T-helper 22 cell (primary cell): ENCODE measurements at regions not wholly inside any gene's neighbourhood (a gene's known extent, or its start where the extent isn't known, plus 50 kb on each side); places are given as distances from the start of the nearest gene placed in this dataset.

ENCODE experiments used
- DNase-seq: peaks from one replicate; pipeline ENCODE4 v3.0.0-alpha.2; 2020; ENCODE audit warnings: low read depth

GRCh38 chr12:91922139-91922538 is 223.5 kb downstream of the BTG1 start:
- DNase-seq: no peak

GRCh38 chr12:91921555-91921954 is 224.1 kb downstream of the BTG1 start:
- DNase-seq: no peak

- DNase-seq: no peak
These were observed 224.9 kb downstream of the BTG1 start for GRCh38 chr12:91920741-91921140.

GRCh38 chr12:91920276-91920675 is 225.4 kb downstream of the BTG1 start:
- DNase-seq: no peak

- DNase-seq: no peak
These were observed 227.2 kb downstream of the BTG1 start for GRCh38 chr12:91918431-91918830.

GRCh38 chr12:91914701-91915100 is 230.9 kb downstream of the BTG1 start:
- DNase-seq: no peak

- no peak for DNase-seq
These were observed 232.0 kb downstream of the BTG1 start for GRCh38 chr12:91913651-91914050.

GRCh38 chr12:91913124-91913523 is 232.5 kb downstream of the BTG1 start:
- no peak for DNase-seq

- no peak for DNase-seq
These were observed 233.5 kb downstream of the BTG1 start for GRCh38 chr12:91912178-91912577.

GRCh38 chr12:91910871-91911388 is 234.7 kb downstream of the BTG1 start:
- no peak for DNase-seq

GRCh38 chr12:91902860-91903683 is 242.6 kb downstream of the BTG1 start:
- DNase-seq: no peak

- no peak for DNase-seq
These were observed 244.1 kb downstream of the BTG1 start for GRCh38 chr12:91901381-91902074.

GRCh38 chr12:91900971-91901370 is 244.7 kb downstream of the BTG1 start:
- DNase-seq: no peak

- no peak for DNase-seq
These were observed 246.6 kb downstream of the BTG1 start for GRCh38 chr12:91899056-91899455.

GRCh38 chr12:91897025-91897515 is 248.6 kb downstream of the BTG1 start:
- DNase-seq: no peak

GRCh38 chr12:91896286-91897024 is 249.2 kb downstream of the BTG1 start:
- DNase-seq: no peak

- DNase-seq: no peak
These were observed 250.7 kb downstream of the BTG1 start for GRCh38 chr12:91894911-91895310.

GRCh38 chr12:91893476-91893875 is 252.2 kb downstream of the BTG1 start:
- DNase-seq: no peak

- no peak for DNase-seq
These were observed 253.4 kb downstream of the BTG1 start for GRCh38 chr12:91892081-91892855.

- no peak for DNase-seq
These were observed 254.9 kb downstream of the BTG1 start for GRCh38 chr12:91890742-91891141.

- no peak for DNase-seq
These were observed 255.7 kb downstream of the BTG1 start for GRCh38 chr12:91889910-91890309.

GRCh38 chr12:91889059-91889458 is 256.6 kb downstream of the BTG1 start:
- no peak for DNase-seq
